ENCODE measurements at regions not wholly inside any gene's neighbourhood (a gene's known extent, or its start where the extent isn't known, plus 50 kb on each side); places are given as distances from the start of the nearest gene placed in this dataset.

DNA sequence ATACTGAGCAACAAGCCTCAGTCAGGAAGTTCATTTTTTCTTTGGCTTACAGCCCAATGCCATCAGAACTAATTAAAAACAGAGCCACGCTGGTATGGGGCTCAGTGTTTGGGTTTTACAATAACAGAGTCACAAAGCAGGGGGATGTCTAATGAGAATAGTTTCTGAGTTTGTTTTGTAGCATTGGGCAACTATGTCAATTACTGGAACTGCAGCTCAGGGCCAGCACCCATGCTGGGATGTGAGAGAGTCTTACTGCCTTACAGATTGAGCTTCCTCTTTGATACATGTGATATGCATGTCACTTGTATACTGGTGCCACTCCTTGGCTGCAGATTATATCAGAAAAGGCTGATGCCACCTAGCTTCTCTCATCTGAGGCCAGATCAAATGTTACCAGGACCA, 117.6 kb downstream of the TFAP2B start:
- H3K9me3 ChIP-seq (ENCODE audit: control insufficient read depth, insufficient read depth, low read length), result peaks cover 6% of the 10 kb centered on the region; the same call in 1 of the 2 replicates
- POLR2A ChIA-PET, result no interaction called here
- TF ChIP-seq, protein P1, sequence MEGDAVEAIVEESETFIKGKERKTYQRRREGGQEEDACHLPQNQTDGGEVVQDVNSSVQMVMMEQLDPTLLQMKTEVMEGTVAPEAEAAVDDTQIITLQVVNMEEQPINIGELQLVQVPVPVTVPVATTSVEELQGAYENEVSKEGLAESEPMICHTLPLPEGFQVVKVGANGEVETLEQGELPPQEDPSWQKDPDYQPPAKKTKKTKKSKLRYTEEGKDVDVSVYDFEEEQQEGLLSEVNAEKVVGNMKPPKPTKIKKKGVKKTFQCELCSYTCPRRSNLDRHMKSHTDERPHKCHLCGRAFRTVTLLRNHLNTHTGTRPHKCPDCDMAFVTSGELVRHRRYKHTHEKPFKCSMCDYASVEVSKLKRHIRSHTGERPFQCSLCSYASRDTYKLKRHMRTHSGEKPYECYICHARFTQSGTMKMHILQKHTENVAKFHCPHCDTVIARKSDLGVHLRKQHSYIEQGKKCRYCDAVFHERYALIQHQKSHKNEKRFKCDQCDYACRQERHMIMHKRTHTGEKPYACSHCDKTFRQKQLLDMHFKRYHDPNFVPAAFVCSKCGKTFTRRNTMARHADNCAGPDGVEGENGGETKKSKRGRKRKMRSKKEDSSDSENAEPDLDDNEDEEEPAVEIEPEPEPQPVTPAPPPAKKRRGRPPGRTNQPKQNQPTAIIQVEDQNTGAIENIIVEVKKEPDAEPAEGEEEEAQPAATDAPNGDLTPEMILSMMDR (IDR thresholded peaks at IDR 0.05; ENCODE audit: low read depth, low read length), result no peak
- no peak overlapping the region for H3K27ac ChIP-seq (ENCODE audit: low read depth, low read length)
- no peak for DNase-seq (ENCODE audit: low read depth, low spot score)
- CTCF ChIA-PET, result no interaction called here
- no peaks in the 10 kb centered on the region for H3K27me3 ChIP-seq (ENCODE audit: control insufficient read depth, insufficient read depth, low read length)
- no peak overlapping the region for H3K4me3 ChIP-seq (ENCODE audit: low read depth, low read length)

DNA sequence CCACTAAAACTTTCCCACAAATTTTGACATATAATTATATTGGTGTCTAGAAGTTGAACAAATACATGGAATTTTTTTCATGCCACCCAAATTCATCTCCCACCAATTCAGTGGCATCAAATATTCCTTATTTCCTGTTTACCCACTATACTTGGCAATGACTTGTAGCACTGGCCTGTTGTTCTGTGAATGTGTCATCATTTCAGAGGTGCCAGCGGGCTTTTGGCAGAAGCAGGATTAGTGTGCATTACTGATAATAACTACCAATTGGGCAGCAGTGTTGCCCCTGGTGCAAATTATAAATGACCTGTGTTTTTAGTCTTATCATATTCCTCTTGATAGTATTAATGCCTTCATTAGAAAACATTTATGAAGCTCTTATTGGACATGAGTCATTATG, 121.3 kb downstream of the TFAP2B start:
- POLR2A ChIA-PET, result no interaction called here
- Histone ChIP-seq H3K27ac (ENCODE audit: low read depth, low read length) (no peak overlapping the region), H3K9me3 (ENCODE audit: control insufficient read depth, insufficient read depth, low read length) (peaks cover 6% of the 10 kb centered on the region; the same call in 1 of the 2 replicates), H3K27me3 (ENCODE audit: control insufficient read depth, insufficient read depth, low read length) (no peaks in the 10 kb centered on the region), H3K4me3 (ENCODE audit: low read depth, low read length) (no peak overlapping the region)
- TF ChIP-seq, protein P1 (IDR thresholded peaks at IDR 0.05; ENCODE audit: low read depth, low read length), result no peak
- no peak for DNase-seq (ENCODE audit: low read depth, low spot score)
- CTCF ChIA-PET, result no interaction called here

DNA sequence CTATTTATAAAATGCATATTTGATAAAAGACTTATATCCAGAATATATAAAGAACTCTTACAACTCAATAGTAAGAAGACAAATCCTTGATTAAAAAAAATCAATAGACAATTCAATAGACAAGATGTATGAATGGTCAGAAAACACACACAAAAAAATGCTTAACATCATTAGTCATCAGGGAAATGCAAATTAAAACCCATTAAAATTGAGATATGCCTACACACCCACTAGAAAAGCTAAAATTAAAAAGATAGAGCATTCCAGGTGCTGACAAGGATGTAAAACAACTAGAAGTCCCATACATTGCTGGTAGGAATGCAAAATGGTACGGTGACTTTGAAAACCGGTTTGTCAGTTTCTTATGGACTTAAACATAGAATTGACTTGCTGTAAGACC, 127.1 kb downstream of the TFAP2B start:
- POLR2A ChIA-PET, result no interaction called here
- CTCF ChIA-PET, result no interaction called here
- Histone ChIP-seq H3K27ac (ENCODE audit: low read depth, low read length) (no peak overlapping the region), H3K4me3 (ENCODE audit: low read depth, low read length) (no peak overlapping the region), H3K27me3 (ENCODE audit: control insufficient read depth, insufficient read depth, low read length) (no peaks in the 10 kb centered on the region), H3K9me3 (ENCODE audit: control insufficient read depth, insufficient read depth, low read length) (no peaks in the 10 kb centered on the region)
- TF ChIP-seq, protein P1 (IDR thresholded peaks at IDR 0.05; ENCODE audit: low read depth, low read length), result no peak
- no peak for DNase-seq (ENCODE audit: low read depth, low spot score)

DNA sequence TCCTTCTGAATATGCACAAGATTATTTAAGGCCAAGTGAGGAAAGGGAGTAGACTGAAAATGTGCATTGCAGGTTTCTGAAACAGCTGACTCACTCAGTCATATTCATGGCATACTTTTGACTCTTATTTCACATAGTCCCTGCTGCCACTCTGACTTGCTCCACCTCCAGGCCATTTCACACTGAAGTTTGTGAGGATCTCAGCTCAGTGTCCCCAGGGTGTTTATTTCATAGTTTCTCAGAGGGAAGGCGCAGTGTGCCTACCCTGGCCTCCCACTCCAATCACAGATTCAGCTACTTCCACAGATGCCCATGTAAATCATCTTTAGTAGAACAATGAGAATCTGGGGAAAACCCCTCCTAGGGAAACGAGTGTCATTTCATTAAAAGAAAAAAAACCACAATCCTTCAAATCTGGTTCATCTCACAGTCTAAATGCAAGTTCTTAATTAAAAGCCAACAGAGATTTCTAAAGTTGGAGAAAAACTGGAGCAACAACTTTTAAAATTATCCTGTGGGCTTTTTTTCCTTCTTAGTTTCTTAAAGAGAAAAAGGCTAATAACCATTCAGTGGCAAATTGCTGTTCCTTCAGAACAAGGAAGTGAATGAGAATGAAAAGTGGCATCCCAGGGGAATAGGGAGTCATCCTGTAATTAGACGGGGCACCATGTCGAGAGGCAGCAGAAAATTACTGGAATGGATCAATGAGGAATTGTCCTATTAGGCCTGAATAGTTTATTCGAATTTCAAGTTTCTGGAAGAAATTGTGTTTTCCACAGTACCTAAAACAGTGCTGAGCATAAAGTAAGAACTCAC, 133.6 kb downstream of the TFAP2B start:
- H3K27me3 ChIP-seq (ENCODE audit: control insufficient read depth, insufficient read depth, low read length), result no peaks in the 10 kb centered on the region
- TF ChIP-seq, protein P1 (IDR thresholded peaks at IDR 0.05; ENCODE audit: low read depth, low read length), result no peak
- CTCF ChIA-PET, result no interaction called here
- DNase-seq (ENCODE audit: low read depth, low spot score), result no peak
- H3K27ac ChIP-seq (ENCODE audit: low read depth, low read length), result no peak overlapping the region
- H3K9me3 ChIP-seq (ENCODE audit: control insufficient read depth, insufficient read depth, low read length), result no peaks in the 10 kb centered on the region
- POLR2A ChIA-PET, result no interaction called here
- no peak overlapping the region for H3K4me3 ChIP-seq (ENCODE audit: low read depth, low read length)

DNA sequence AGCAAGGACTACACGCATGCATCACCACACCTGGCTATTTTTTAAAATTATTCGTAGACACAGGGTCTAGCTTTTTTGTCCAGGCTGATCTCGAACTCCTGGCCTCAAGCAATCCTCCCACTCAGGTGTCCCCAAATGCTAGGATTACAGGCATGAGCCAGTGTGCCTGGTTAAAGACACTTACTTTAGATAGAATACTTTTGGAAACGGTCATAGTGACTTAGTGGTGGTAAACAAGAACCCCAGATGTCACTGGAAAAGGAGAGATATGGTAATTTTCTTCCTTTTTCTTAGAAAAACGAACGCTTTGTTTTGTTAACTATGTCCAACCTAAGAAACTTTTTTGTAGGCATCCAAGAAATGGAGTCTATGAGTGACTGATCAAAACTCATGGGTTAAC, 137.3 kb downstream of the TFAP2B start:
- POLR2A ChIA-PET, result no interaction called here
- TF ChIP-seq, protein P1 (IDR thresholded peaks at IDR 0.05; ENCODE audit: low read depth, low read length), result no peak
- Histone ChIP-seq H3K27ac (ENCODE audit: low read depth, low read length) (no peak overlapping the region), H3K4me3 (ENCODE audit: low read depth, low read length) (no peak overlapping the region), H3K9me3 (ENCODE audit: control insufficient read depth, insufficient read depth, low read length) (peaks cover 6% of the 10 kb centered on the region; the same call in 1 of the 2 replicates), H3K27me3 (ENCODE audit: control insufficient read depth, insufficient read depth, low read length) (no peaks in the 10 kb centered on the region)
- CTCF ChIA-PET, result no interaction called here
- DNase-seq (ENCODE audit: low read depth, low spot score), result no peak

All from AG04450 (cell line).